ENCODE measurements at regions not wholly inside any gene's neighbourhood (a gene's known extent, or its start where the extent isn't known, plus 50 kb on each side); places are given as distances from the start of the nearest gene placed in this dataset.

- no peak for DNase-seq (ENCODE audit: low spot score in 2 of 2, unreplicated experiment in 2 of 2)
- H3K4me1 Mint-ChIP-seq = peaks cover 11% of the 10 kb centered on the region
- no peak for TF ChIP-seq CTCF (IDR thresholded peaks at IDR 0.05; ENCODE audit: unreplicated experiment)
- H3K27me3 Mint-ChIP-seq (ENCODE audit: low read depth) = no peaks in the 10 kb centered on the region
- no peaks in the 10 kb centered on the region for H3K9me3 Mint-ChIP-seq
- no peak overlapping the region for H3K4me3 Mint-ChIP-seq
- no peaks in the 10 kb centered on the region for H3K36me3 Mint-ChIP-seq
- no peak overlapping the region for H3K27ac Mint-ChIP-seq
These were observed 853.2 kb upstream of the INTU start for GRCh38 chr4:126779436-126780166.

- H3K4me1 Mint-ChIP-seq = no peaks in the 10 kb centered on the region
- no peak overlapping the region for H3K4me3 Mint-ChIP-seq
- no peak overlapping the region for H3K27ac Mint-ChIP-seq
- no peaks in the 10 kb centered on the region for H3K27me3 Mint-ChIP-seq (ENCODE audit: low read depth)
- TF ChIP-seq CTCF (IDR thresholded peaks at IDR 0.05; ENCODE audit: unreplicated experiment) = no peak
- H3K9me3 Mint-ChIP-seq = no peaks in the 10 kb centered on the region
- no peaks in the 10 kb centered on the region for H3K36me3 Mint-ChIP-seq
- no peak for DNase-seq (ENCODE audit: low spot score in 2 of 2, unreplicated experiment in 2 of 2)
These were observed 849.6 kb upstream of the INTU start for GRCh38 chr4:126783191-126783590.

- H3K4me1 Mint-ChIP-seq = no peaks in the 10 kb centered on the region
- H3K27me3 Mint-ChIP-seq (ENCODE audit: low read depth) = no peaks in the 10 kb centered on the region
- no peak for DNase-seq (ENCODE audit: low spot score in 2 of 2, unreplicated experiment in 2 of 2)
- no peak for TF ChIP-seq CTCF (IDR thresholded peaks at IDR 0.05; ENCODE audit: unreplicated experiment)
- no peaks in the 10 kb centered on the region for H3K36me3 Mint-ChIP-seq
- no peak overlapping the region for H3K4me3 Mint-ChIP-seq
- H3K27ac Mint-ChIP-seq = no peak overlapping the region
- H3K9me3 Mint-ChIP-seq = no peaks in the 10 kb centered on the region
These were observed 847.7 kb upstream of the INTU start for GRCh38 chr4:126784966-126785580.

- no peaks in the 10 kb centered on the region for H3K9me3 Mint-ChIP-seq
- H3K36me3 Mint-ChIP-seq = no peaks in the 10 kb centered on the region
- no peak for TF ChIP-seq CTCF (IDR thresholded peaks at IDR 0.05; ENCODE audit: unreplicated experiment)
- H3K4me3 Mint-ChIP-seq = no peak overlapping the region
- no peaks in the 10 kb centered on the region for H3K4me1 Mint-ChIP-seq
- H3K27me3 Mint-ChIP-seq (ENCODE audit: low read depth) = no peaks in the 10 kb centered on the region
- DNase-seq (ENCODE audit: low spot score in 2 of 2, unreplicated experiment in 2 of 2) = no peak
- no peak overlapping the region for H3K27ac Mint-ChIP-seq
These were observed 842.1 kb upstream of the INTU start for GRCh38 chr4:126790633-126791032.

- no peaks in the 10 kb centered on the region for H3K4me1 Mint-ChIP-seq
- DNase-seq (ENCODE audit: low spot score in 2 of 2, unreplicated experiment in 2 of 2) = no peak
- no peaks in the 10 kb centered on the region for H3K9me3 Mint-ChIP-seq
- no peak for TF ChIP-seq CTCF (IDR thresholded peaks at IDR 0.05; ENCODE audit: unreplicated experiment)
- no peaks in the 10 kb centered on the region for H3K36me3 Mint-ChIP-seq
- no peaks in the 10 kb centered on the region for H3K27me3 Mint-ChIP-seq (ENCODE audit: low read depth)
- no peak overlapping the region for H3K4me3 Mint-ChIP-seq
- no peak overlapping the region for H3K27ac Mint-ChIP-seq
These were observed 838.4 kb upstream of the INTU start for GRCh38 chr4:126794363-126794762.
